ENCODE measurements at regions not wholly inside any gene's neighbourhood (a gene's known extent, or its start where the extent isn't known, plus 50 kb on each side); places are given as distances from the start of the nearest gene placed in this dataset.

- H3K4me3 ChIP-seq (replicated peaks in 1 of 3; ENCODE audit: low read depth in 2 of 3, low read length in 3 of 3) = no peak overlapping the region
- intact Hi-C loops (cut with micrococcal nuclease) = no loop called here
- no peaks in the 10 kb centered on the region for H4K20me1 ChIP-seq (ENCODE audit: insufficient read depth, low read length)
- Mint-ChIP-seq H3K36me3 (no peaks in the 10 kb centered on the region), H3K27me3 (ENCODE audit: low read depth in 3 of 3) (peaks cover 0 to 5% (median 0%) of the 10 kb centered on the region in 3 donors), H3K27ac (no peak overlapping the region), H3K9me3 (peaks cover 0 to 7% (median 3%) of the 10 kb centered on the region in 7 donors), H3K4me3 (no peak overlapping the region), H3K4me1 (peaks cover 7% of the 10 kb centered on the region)
- no peak overlapping the region for H3K4me2 ChIP-seq (replicated peaks; ENCODE audit: extremely low read depth, low read length, poor library complexity, severe bottlenecking)
- H3K27me3 ChIP-seq (ENCODE audit: control insufficient read depth in 2 of 2, insufficient read depth in 2 of 2, low read length in 2 of 2) = no peaks in the 10 kb centered on the region
- H3K79me2 ChIP-seq (ENCODE audit: insufficient read depth, low read length) = no peaks in the 10 kb centered on the region
- no peak overlapping the region for H2AFZ ChIP-seq (ENCODE audit: insufficient read depth, low read depth, low read length, poor library complexity, severe bottlenecking)
- no peak for DNase-seq
- H3K36me3 ChIP-seq (replicated peaks in 1 of 2; ENCODE audit: control insufficient read depth in 1 of 2, insufficient read depth in 2 of 2, low read length in 2 of 2) = no peaks in the 10 kb centered on the region
- H3K27ac ChIP-seq (ENCODE audit: low read depth in 1 of 2, low read length in 2 of 2) = no peak overlapping the region
- H3K9me3 ChIP-seq (replicated peaks in 1 of 2; ENCODE audit: control insufficient read depth in 1 of 2, insufficient read depth in 1 of 2, low read length in 2 of 2) = peaks cover 4 to 6% of the 10 kb centered on the region in 2 donors
- H3K4me1 ChIP-seq (ENCODE audit: control insufficient read depth in 1 of 2, insufficient read depth in 2 of 2, low read length in 2 of 2) = peaks cover 2 to 7% of the 10 kb centered on the region in 2 donors
- no peak for TF ChIP-seq CTCF (IDR thresholded peaks at IDR 0.05)
- WGBS (ENCODE audit: insufficient coverage) = no CpG with 5 or more reads among the region's 2 CpGs
- no peak overlapping the region for H3K9ac ChIP-seq (ENCODE audit: insufficient read depth, low read length, poor library complexity, severe bottlenecking)
Measured at GRCh38 chr2:162926907-162927306, 88.3 kb upstream of the KCNH7 start.

- DNase-seq = no peak
- Histone ChIP-seq H3K4me3 (replicated peaks in 1 of 3; ENCODE audit: low read depth in 2 of 3, low read length in 3 of 3) (no peak overlapping the region), H3K27ac (ENCODE audit: low read depth in 1 of 2, low read length in 2 of 2) (no peak overlapping the region), H3K27me3 (ENCODE audit: control insufficient read depth in 2 of 2, insufficient read depth in 2 of 2, low read length in 2 of 2) (no peaks in the 10 kb centered on the region), H2AFZ (ENCODE audit: insufficient read depth, low read depth, low read length, poor library complexity, severe bottlenecking) (no peak overlapping the region), H4K20me1 (ENCODE audit: insufficient read depth, low read length) (no peaks in the 10 kb centered on the region), H3K4me2 (replicated peaks; ENCODE audit: extremely low read depth, low read length, poor library complexity, severe bottlenecking) (no peak overlapping the region), H3K36me3 (replicated peaks in 1 of 2; ENCODE audit: control insufficient read depth in 1 of 2, insufficient read depth in 2 of 2, low read length in 2 of 2) (no peaks in the 10 kb centered on the region), H3K79me2 (ENCODE audit: insufficient read depth, low read length) (no peaks in the 10 kb centered on the region), H3K9ac (ENCODE audit: insufficient read depth, low read length, poor library complexity, severe bottlenecking) (no peak overlapping the region), H3K9me3 (replicated peaks in 1 of 2; ENCODE audit: control insufficient read depth in 1 of 2, insufficient read depth in 1 of 2, low read length in 2 of 2) (peaks cover 4 to 6% of the 10 kb centered on the region in 2 donors), H3K4me1 (ENCODE audit: control insufficient read depth in 1 of 2, insufficient read depth in 2 of 2, low read length in 2 of 2) (peaks cover 2 to 7% of the 10 kb centered on the region in 2 donors)
- peaks cover 0 to 7% (median 3%) of the 10 kb centered on the region in 7 donors for H3K9me3 Mint-ChIP-seq
- no peaks in the 10 kb centered on the region for H3K36me3 Mint-ChIP-seq
- TF ChIP-seq CTCF (IDR thresholded peaks at IDR 0.05) = no peak
- H3K4me1 Mint-ChIP-seq = peaks cover 7% of the 10 kb centered on the region
- intact Hi-C loops (cut with micrococcal nuclease) = no loop called here
- WGBS (ENCODE audit: insufficient coverage) = 88% methylated on average over 1 of the region's 2 CpGs
- peak overlapping the region in 1 of 7 donors; percentile 31 for H3K27ac Mint-ChIP-seq
- peaks cover 0 to 5% (median 0%) of the 10 kb centered on the region in 3 donors for H3K27me3 Mint-ChIP-seq (ENCODE audit: low read depth in 3 of 3)
- no peak overlapping the region for H3K4me3 Mint-ChIP-seq
Measured at GRCh38 chr2:162926501-162926900, 87.9 kb upstream of the KCNH7 start.

Measured in CD14-positive monocyte (primary cell).